ENCODE measurements at regions not wholly inside any gene's neighbourhood (a gene's known extent, or its start where the extent isn't known, plus 50 kb on each side); places are given as distances from the start of the nearest gene placed in this dataset.

DNA sequence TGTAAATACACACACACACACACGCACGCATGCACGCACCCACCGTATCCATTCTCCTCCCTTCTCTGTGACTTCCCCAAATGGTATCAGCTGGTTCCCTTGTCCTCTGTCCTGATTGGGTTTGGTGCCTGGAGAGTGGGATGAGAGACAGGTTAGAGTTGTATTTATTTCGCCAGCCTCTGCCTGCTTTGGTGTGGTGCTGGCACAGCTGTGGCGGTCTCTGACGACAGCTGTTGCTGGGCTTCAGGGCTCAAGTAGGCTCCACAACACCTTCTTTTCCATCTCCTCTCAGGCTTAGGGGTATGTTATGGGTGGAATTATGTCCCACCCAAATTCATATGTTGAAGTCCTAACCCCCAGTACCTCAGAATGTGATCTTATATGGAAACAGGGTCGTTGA lies 94.9 kb upstream of the ITGA6 start:
- no peak for TF ChIP-seq EZH2 (IDR thresholded peaks at IDR 0.05; ENCODE audit: insufficient read depth, poor library complexity, severe bottlenecking)
- TF ChIP-seq EZH2phosphoT487 (IDR thresholded peaks at IDR 0.05; ENCODE audit: insufficient read depth, low read depth), result no peak

Measured in GM23248 (cell line).